ENCODE measurements at regions not wholly inside any gene's neighbourhood (a gene's known extent, or its start where the extent isn't known, plus 50 kb on each side); places are given as distances from the start of the nearest gene placed in this dataset.

DNA sequence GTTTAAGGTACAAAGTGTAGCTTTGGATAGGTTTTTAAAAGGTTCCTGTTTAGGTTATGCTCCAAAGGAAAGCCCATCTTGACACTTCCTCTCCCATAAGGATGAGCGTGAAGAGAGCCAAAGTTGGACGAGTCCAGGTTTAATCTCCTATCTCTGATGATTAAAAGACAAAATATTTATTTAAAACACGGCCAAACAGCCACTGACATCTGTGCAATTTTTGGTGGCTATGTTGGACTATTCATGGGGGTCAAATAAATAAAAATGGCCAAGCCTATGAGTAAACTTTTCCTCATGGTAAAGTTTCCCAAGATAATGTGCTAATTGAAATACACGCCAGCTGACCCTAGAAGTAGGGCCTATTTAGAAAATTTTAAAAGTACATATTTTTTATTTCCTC, 69.0 kb upstream of the DOCK9 start:
- Histone ChIP-seq H3K9me3 (no peaks in the 10 kb centered on the region), H3K27me3 (no peaks in the 10 kb centered on the region), H3K36me3 (no peaks in the 10 kb centered on the region), H3K4me3 (no peak overlapping the region)
- no peak for DNase-seq

DNA sequence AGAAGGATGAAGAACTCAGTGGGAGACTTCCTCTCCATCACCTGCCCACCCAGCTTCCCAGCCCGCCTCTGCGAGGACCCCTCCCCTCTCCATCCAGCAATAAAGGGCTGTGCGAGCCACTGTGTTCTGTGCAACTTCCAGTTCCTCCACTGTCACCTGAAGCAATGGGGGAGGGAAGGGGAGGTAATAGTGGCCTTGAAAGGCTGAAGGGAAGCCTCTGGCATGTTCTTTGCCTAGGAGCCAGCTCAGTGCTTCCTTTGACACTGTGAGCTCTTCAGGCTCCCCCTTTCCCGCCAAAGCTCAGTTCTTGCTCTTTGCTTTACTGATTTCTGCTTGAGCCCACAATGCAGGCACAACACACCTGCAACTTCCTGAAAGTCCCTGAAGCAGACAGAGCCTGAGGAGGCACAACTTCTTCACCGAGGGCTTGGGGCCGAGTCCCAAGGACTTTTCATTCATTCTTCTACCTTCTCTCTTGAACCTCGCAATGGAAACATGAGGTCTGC, 73.2 kb upstream of the DOCK9 start:
- no peaks in the 10 kb centered on the region for H3K9me3 ChIP-seq
- H3K27me3 ChIP-seq: no peaks in the 10 kb centered on the region
- H3K4me3 ChIP-seq: no peak overlapping the region
- DNase-seq: no peak
- no peaks in the 10 kb centered on the region for H3K36me3 ChIP-seq

DNA sequence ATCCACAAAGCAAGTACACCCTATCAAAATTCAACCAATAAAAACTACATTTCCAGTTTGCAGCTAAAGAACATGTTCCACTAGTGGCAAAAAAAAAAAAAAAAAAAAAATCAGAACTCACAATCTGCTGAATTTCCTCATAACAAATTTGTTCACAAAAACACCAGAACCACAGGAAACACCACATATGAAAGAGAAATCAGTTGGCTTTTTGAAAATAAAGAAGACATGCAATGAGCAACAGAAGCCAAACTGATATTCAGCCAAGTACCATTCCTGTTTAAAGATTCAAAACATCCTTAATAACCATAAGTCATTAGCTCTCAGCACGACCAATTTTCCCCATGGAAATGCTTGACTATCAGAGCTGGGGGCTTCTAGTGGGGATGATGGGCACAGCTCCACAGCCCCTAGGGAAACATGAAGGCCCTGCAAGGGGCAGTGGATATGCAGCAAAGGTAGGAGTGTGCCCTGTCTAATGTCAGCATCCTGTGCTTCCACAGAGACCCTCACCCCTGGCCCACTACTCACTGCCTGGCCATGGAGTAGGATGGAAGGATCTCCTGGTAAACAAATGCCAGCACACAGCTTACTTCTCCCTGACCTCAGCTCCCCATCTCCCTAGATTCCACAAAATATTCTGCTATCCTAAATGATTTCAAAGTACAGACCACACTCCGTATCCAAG, 74.0 kb upstream of the DOCK9 start:
- Histone ChIP-seq H3K4me3 (no peak overlapping the region), H3K9me3 (no peaks in the 10 kb centered on the region), H3K36me3 (no peaks in the 10 kb centered on the region), H3K27me3 (no peaks in the 10 kb centered on the region)
- DNase-seq: no peak

DNA sequence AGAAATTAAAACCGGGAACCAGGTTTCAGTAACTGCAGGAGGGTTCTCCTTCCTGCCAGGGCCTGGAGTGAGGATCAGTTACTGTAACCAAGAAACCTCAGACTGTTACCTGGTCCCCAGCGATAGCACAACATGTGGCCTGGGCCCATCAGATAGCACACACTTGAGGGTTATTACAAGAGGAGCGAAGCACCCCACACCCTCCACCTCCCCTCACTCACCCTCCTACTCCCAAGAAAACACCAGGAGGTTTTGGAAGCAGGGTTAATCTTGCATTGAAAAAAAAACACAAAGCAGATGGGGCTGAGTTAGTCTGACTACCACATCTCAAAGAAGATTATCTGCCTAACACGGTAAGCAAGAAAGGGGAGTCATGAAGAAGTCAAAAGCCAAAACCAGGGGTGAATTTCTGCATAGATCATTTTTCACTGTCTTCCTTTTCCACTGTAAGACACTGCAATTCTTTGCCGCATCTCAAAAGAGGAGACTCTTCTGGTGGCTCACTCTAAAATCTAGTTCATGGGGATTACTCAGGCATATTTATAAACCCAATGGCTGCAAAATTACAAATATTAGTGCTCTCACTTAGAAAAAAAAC, 75.9 kb upstream of the DOCK9 start:
- H3K4me3 ChIP-seq: no peak overlapping the region
- no peaks in the 10 kb centered on the region for H3K27me3 ChIP-seq
- no peak for DNase-seq
- no peaks in the 10 kb centered on the region for H3K36me3 ChIP-seq
- H3K9me3 ChIP-seq: no peaks in the 10 kb centered on the region

DNA sequence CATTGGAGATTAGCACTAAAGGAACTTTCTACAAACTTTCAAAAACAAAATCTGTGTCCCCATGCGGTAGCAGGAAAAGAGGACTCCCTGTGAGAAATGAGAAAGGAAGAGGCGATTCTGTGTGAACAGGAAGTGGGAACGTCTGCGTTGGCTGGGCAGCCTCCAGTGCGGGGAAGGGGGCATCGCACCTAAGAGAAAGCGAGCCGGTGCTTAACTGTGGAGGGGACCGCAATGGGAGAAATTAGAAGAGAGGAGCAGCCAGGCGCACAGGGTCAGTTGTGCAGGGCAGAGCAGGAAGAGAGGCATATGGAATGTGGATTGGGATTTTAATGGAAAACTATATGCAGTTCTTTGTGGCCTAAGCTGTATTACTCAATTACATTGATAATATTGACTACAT, 77.4 kb upstream of the DOCK9 start:
- H3K4me3 ChIP-seq: no peak overlapping the region
- no peak for DNase-seq
- H3K9me3 ChIP-seq: no peaks in the 10 kb centered on the region
- no peaks in the 10 kb centered on the region for H3K36me3 ChIP-seq
- H3K27me3 ChIP-seq: no peaks in the 10 kb centered on the region

DNA sequence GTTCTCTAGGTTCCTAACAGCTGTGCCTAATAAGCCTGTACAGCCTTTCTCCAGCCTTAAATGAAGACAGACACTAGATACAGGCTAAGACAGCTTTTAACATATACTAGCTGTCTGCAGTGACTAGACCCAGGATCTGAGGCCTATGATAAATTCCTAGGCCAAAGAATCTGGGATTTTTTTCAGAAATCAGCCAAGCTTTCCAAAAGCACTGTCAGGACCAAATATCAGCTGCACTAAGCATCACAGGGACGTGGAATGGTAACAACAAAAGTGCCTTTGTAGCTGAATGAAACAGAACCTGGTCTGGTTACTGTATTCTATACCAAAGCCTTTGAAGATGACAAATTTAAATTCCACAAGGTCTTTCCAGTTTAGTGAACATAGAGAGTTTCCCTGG, 77.9 kb upstream of the DOCK9 start:
- Histone ChIP-seq H3K36me3 (no peaks in the 10 kb centered on the region), H3K9me3 (no peaks in the 10 kb centered on the region), H3K4me3 (no peak overlapping the region), H3K27me3 (no peaks in the 10 kb centered on the region)
- DNase-seq: no peak

DNA sequence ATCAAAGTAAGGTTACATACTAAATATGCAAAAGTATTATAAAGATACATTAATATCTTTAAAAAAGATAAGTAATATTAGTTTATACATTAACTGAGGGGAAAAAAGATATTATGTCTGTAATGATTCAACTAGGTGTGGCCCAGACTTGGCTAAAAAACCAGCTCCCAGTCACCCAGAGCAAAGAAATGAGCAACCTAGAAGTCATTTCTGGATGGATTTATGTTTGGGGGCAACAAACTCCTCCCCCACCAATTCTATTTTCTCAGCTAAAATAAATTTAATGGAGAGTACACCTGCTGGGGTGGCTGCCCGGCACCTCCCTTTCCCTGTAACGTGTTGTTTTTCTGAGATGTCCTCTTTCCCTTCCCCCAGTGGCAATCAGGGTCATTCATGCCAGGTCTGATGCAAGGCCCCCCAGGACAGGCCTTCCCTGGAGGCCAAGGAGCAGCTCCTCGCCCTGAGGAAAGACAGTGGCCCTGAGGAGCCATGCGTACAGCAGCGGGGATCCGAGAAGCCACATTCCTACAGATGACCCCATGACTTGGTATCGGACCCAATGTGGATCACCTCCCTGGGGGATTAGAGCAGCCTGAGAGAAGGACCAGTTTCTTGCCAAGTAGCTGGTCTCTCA, 78.6 kb upstream of the DOCK9 start:
- DNase-seq: no peak
- H3K27me3 ChIP-seq: no peaks in the 10 kb centered on the region
- no peaks in the 10 kb centered on the region for H3K36me3 ChIP-seq
- H3K9me3 ChIP-seq: no peaks in the 10 kb centered on the region
- no peak overlapping the region for H3K4me3 ChIP-seq

DNA sequence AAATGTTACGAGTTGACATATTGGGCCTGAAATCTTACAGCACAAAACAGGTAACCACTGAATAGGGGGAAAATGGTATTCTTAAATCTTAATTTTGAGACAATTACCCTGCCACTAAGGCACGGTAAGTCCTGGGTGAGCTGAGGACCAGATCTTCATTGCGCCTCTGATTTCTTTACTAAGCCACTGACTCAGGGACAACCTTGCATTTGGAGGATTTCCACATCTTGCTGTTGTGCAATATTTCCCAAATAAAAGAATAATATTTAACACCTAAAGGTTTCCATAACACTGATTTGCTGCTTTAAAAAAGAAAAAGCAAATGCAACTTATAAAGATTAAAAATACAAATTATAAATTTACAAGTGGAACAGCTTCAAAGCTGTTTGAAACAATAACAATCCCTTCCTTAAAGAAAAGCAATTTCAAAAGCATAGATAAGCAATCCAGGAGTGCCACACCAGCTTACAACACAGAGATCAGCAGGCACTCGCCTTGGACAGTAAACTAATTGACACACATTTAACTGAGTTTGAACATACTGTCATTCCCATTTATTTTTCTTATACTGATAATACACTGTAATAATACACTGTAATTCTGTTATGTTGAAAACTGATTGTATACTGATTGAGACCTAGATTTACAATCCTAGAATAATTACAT, 79.6 kb upstream of the DOCK9 start:
- Histone ChIP-seq H3K9me3 (no peaks in the 10 kb centered on the region), H3K36me3 (no peaks in the 10 kb centered on the region), H3K27me3 (no peaks in the 10 kb centered on the region), H3K4me3 (no peak overlapping the region)
- DNase-seq: no peak

DNA sequence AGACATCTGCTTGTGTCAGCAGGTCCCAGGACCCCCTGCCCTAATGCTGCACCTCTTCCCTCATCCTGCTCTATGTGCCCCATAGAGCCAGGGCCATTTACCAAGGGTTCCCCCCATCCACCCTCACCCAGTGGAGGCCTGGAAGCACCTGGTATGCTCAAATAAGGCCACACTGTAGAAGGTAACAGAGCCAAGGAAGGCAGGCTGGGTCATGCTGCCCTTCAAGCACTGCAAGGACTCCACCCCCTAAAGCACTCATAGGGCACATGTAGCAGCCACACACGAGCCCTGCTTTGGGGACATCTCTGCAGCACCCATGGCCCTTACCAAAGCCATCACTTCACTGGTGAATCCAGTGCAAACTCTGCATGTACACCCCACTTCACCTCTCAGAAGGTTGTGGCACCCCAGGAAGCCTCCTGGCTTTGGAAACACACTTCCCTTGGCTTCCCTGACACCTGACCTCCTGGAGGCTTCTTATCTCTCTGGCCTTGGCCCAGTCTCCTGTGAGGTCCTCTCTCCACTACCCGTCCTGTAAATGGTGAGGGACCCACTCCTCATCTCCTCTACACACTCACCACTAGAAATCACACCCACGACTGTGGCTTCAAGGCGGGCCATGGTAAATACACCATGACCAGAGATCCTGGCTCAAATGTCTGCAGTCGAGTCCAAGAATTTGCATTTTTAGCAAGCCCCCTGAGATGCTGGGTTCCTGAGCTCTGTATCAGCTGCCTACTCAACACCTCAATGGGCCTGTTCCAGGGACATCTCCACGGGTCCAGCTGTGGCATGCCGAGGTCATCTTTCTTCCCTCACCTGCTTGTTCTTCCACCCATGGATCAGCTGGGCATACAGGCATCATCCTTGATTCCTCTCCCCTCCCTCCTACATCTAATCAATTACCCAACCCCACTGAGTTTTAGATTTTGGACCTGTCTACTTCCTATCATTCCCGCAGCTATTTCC, 80.9 kb upstream of the DOCK9 start:
- no peaks in the 10 kb centered on the region for H3K27me3 ChIP-seq
- no peaks in the 10 kb centered on the region for H3K36me3 ChIP-seq
- no peak overlapping the region for H3K4me3 ChIP-seq
- H3K9me3 ChIP-seq: no peaks in the 10 kb centered on the region
- DNase-seq: no peak

DNA sequence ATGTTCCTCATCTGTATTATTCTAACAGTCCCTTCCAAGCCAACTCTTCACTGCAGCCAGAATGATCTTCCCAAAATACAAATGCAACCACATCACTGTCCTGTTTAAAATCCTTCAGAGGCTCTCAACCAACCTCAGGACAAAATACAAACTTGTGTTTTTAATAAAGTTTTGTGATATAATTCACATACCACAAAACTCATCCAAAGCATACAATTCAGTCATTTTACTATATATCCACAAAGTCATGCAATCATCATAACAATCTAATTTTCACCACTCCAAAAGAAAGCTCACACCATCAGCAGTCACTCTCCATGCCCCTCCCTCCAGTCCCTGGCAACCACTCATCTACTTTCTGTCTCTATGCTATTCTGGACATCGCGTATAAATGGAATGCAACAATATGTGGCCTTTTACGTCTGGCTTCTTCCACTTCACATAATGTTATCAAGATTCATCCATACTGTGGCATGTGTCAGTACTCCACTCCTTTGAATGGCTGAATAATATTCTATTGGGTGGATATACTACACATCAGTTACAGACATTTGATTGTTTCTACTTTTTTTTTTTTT, 81.7 kb upstream of the DOCK9 start:
- no peak overlapping the region for H3K4me3 ChIP-seq
- no peaks in the 10 kb centered on the region for H3K27me3 ChIP-seq
- DNase-seq: no peak
- H3K9me3 ChIP-seq: no peaks in the 10 kb centered on the region
- H3K36me3 ChIP-seq: no peaks in the 10 kb centered on the region

DNA sequence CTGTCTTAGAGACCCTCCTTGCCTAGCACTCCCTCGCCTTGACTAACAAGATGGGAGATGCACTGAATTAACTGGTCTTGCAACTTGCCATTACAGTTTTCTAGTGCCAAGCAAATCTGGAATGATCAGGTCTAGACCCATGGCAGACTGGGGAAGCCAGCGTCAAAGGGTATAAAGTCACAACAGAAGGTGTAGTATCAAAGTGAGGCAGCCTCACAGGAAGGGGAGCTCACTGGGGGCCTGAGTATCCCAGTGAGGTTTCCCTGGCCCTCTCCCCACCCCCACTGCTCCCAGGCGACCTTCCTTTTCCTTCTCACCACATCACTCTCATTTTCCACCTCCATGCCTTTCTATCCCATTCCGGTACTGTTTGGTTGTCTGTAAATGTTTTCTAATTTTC, 83.5 kb upstream of the DOCK9 start:
- Histone ChIP-seq H3K27me3 (no peaks in the 10 kb centered on the region), H3K36me3 (no peaks in the 10 kb centered on the region), H3K9me3 (peaks cover 3% of the 10 kb centered on the region; the same call in 1 of the 2 replicates), H3K4me3 (no peak overlapping the region)
- DNase-seq: no peak

DNA sequence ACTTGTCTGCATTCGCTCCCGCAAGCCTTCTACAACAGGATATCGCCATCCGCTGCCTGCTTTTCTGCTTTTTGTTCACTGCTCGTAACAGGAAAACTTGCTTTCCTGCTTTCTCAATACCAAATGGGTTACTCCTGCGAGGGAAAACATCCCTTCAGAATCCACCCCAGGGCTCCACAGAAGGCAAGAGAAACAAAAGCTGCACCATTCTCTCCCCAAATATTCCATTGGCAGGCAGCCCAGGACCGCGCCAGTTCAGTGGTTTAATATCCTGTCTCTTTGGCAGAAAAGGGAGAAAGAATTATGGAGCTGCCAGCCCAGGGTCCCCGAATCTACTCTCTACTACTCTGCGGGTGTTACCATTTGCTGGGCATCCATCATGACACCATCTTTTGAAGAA, 84.7 kb upstream of the DOCK9 start:
- Histone ChIP-seq H3K27me3 (no peaks in the 10 kb centered on the region), H3K36me3 (no peaks in the 10 kb centered on the region), H3K9me3 (peaks cover 3% of the 10 kb centered on the region; the same call in 1 of the 2 replicates), H3K4me3 (no peak overlapping the region)
- peak; percentile 73 for DNase-seq

DNA sequence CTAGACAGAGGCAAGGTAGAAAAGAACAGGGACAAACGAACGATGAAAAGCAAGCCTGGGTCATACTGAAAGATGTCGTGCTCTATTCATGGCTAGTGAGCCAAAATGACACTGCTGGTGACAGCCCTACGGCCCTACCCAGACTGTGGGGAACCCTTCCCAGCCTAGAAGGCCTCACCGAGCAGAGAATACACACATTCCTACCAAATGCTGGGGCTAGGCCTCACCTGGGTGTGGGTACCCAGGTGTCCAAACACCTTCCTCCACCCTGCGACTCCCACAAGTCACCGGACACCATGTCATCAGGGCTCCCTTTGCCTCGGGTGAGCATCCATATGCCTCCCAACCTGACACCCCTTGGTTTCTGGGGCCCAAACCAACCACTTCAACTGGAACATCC, 85.3 kb upstream of the DOCK9 start:
- Histone ChIP-seq H3K4me3 (no peak overlapping the region), H3K36me3 (no peaks in the 10 kb centered on the region), H3K9me3 (peaks cover 3% of the 10 kb centered on the region; the same call in 1 of the 2 replicates), H3K27me3 (no peaks in the 10 kb centered on the region)
- no peak for DNase-seq

DNA sequence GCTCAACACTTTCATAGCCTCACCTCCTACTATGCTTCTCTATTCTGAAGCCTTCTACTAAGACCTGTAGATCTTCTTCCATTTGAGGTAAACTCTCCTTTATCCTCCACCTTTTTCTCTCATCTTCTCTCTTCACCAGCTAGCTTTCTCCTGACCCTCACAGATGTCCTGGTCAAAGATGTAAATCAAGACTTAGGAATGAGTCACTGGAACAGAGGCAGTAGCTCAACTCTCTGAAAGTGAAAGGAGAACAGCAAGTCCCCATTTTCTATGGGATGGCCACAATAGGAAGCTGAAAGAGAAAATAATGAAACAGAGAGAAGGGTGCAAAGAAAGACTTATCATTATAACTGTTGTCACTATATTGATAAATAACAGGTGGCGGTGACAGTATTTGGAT, 86.1 kb upstream of the DOCK9 start:
- no peak for DNase-seq
- peaks cover 3% of the 10 kb centered on the region; the same call in 1 of the 2 replicates for H3K9me3 ChIP-seq
- no peaks in the 10 kb centered on the region for H3K36me3 ChIP-seq
- no peak overlapping the region for H3K4me3 ChIP-seq
- no peaks in the 10 kb centered on the region for H3K27me3 ChIP-seq

DNA sequence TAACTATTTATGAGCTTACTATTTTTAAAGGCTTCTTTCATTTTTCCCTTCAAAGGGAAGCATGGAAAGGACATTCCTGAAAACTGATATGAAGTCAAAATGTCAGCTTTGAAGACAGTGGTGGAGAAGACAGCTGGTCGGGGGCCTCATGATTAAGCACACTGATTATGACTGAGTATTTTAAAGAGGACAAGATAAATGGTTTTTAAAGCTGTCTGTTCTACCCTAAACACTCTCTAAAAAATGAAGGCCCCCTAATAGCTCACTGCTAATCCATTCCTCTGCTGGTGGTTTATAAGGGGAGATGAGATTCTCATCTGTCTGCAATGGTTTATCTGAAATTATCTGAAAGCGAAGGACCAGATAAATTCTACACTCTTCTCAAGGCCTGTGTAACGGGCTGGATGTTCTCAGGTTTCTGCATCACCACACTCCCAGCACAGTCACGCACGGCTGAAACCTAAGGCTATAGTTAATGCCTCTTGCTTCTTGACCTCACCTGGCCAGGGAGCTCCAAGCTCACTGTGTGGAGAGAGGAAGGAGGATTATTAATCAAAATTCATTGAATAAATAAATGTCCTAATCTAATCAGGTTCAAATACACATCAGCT, 86.9 kb upstream of the DOCK9 start:
- H3K27me3 ChIP-seq: no peaks in the 10 kb centered on the region
- no peak overlapping the region for H3K4me3 ChIP-seq
- H3K36me3 ChIP-seq: no peaks in the 10 kb centered on the region
- peaks cover 3% of the 10 kb centered on the region; the same call in 1 of the 2 replicates for H3K9me3 ChIP-seq
- no peak for DNase-seq
